Ramos (cell line): ENCODE measurements at regions not wholly inside any gene's neighbourhood (a gene's known extent, or its start where the extent isn't known, plus 50 kb on each side); places are given as distances from the start of the nearest gene placed in this dataset.

ENCODE experiments used
- in situ Hi-C: fragments of 300-500 bp; cut with MboI; formaldehyde crosslinking; loops from one replicate; pipeline ENCODE4 v1.14.3; 2022; ENCODE audit warnings: low sequenced_read_pairs; ENCODE audit not compliant: unreplicated experiment

- in situ Hi-C loops, result no loop called here
Measured at GRCh38 chr5:2696156-2696807, 55.2 kb downstream of the IRX2 start.

GRCh38 chr5:2695200-2695891 is 56.1 kb downstream of the IRX2 start:
- in situ Hi-C loops, result no loop called here

GRCh38 chr5:2691530-2691929 is 59.9 kb downstream of the IRX2 start:
- in situ Hi-C loops, result no loop called here

- in situ Hi-C loops, result no loop called here
Measured at GRCh38 chr5:2690293-2690692, 61.2 kb downstream of the IRX2 start.

- in situ Hi-C loops, result no loop called here
Measured at GRCh38 chr5:2688586-2688985, 62.9 kb downstream of the IRX2 start.

GRCh38 chr5:2687746-2688145 is 63.7 kb downstream of the IRX2 start:
- in situ Hi-C loops, result no loop called here

GRCh38 chr5:2686321-2687124 is 65.0 kb downstream of the IRX2 start:
- in situ Hi-C loops, result no loop called here

- in situ Hi-C loops, result no loop called here
Measured at GRCh38 chr5:2685651-2686272, 65.7 kb downstream of the IRX2 start.

GRCh38 chr5:2684606-2685005 is 66.9 kb downstream of the IRX2 start:
- in situ Hi-C loops, result no loop called here

- in situ Hi-C loops, result no loop called here
Measured at GRCh38 chr5:2683720-2684119, 67.8 kb downstream of the IRX2 start.

- in situ Hi-C loops, result no loop called here
Measured at GRCh38 chr5:2681476-2681875, 70.0 kb downstream of the IRX2 start.

- in situ Hi-C loops, result no loop called here
Measured at GRCh38 chr5:2680979-2681378, 70.5 kb downstream of the IRX2 start.

- in situ Hi-C loops, result no loop called here
Measured at GRCh38 chr5:2677689-2678088, 73.8 kb downstream of the IRX2 start.

- in situ Hi-C loops, result no loop called here
Measured at GRCh38 chr5:2675548-2675947, 75.9 kb downstream of the IRX2 start.

GRCh38 chr5:2674456-2674855 is 77.0 kb downstream of the IRX2 start:
- in situ Hi-C loops, result no loop called here

- in situ Hi-C loops, result no loop called here
Measured at GRCh38 chr5:2670940-2671339, 80.5 kb downstream of the IRX2 start.

- in situ Hi-C loops, result no loop called here
Measured at GRCh38 chr5:2669913-2670312, 81.6 kb downstream of the IRX2 start.

GRCh38 chr5:2669259-2669658 is 82.2 kb downstream of the IRX2 start:
- in situ Hi-C loops, result no loop called here

GRCh38 chr5:2666081-2666480 is 85.4 kb downstream of the IRX2 start:
- in situ Hi-C loops, result no loop called here

- in situ Hi-C loops, result no loop called here
Measured at GRCh38 chr5:2663489-2663888, 88.0 kb downstream of the IRX2 start.

GRCh38 chr5:2660315-2660714 is 91.2 kb downstream of the IRX2 start:
- in situ Hi-C loops, result no loop called here
